ENCODE measurements at regions not wholly inside any gene's neighbourhood (a gene's known extent, or its start where the extent isn't known, plus 50 kb on each side); places are given as distances from the start of the nearest gene placed in this dataset.

DNA sequence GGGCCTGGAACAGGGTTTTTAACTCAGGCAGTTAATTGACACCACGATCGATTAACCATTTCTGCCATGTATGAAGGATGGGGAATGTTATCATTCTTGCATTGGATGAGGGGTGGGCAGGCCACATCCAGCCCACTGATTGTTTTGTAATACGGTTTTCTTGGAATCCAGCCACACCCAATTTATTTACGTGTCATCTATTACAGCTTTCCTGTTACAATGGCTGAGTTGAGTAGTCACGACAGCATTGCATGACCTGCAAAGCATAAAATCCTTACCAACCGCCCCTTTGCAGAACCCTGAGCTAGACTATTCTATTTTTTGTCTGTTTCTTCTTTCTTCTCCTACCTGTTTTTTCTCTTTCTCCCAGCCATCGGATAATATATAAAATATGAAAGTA lies 122.0 kb upstream of the STC2 start:
- Histone ChIP-seq H3K9me3 (ENCODE audit: insufficient read depth, low read length, severe bottlenecking) (no peaks in the 10 kb centered on the region), H3K36me3 (ENCODE audit: insufficient read depth, low read length) (no peaks in the 10 kb centered on the region), H3K4me3 (ENCODE audit: low read depth in 1 of 2, low read length in 2 of 2) (no peak overlapping the region), H3K9ac (ENCODE audit: low read depth, low read length) (no peak overlapping the region), H3K4me1 (ENCODE audit: insufficient read depth, low read length) (0 out of 2 replicates have a peak, but pooled peaks cover 3% of the 10 kb centered on the region), H3K79me2 (ENCODE audit: insufficient read depth, low read length) (no peaks in the 10 kb centered on the region), H3K4me2 (ENCODE audit: insufficient read depth, low read length) (no peak overlapping the region), H2AFZ (ENCODE audit: low read depth, low read length) (no peak overlapping the region), H3K27ac (ENCODE audit: low read length) (no peak overlapping the region), H4K20me1 (ENCODE audit: insufficient read depth, low read length) (no peaks in the 10 kb centered on the region), H3K27me3 (ENCODE audit: insufficient read depth, low read length, poor library complexity) (peaks cover 2% of the 10 kb centered on the region)
- no peak for ATAC-seq (ENCODE audit: insufficient read depth, low read depth)
- DNase-seq, result no peak
- TF ChIP-seq EZH2 (IDR thresholded peaks at IDR 0.05; ENCODE audit: borderline replicate concordance, low read depth, low read length, severe bottlenecking), result no peak
- TF ChIP-seq, protein P1, sequence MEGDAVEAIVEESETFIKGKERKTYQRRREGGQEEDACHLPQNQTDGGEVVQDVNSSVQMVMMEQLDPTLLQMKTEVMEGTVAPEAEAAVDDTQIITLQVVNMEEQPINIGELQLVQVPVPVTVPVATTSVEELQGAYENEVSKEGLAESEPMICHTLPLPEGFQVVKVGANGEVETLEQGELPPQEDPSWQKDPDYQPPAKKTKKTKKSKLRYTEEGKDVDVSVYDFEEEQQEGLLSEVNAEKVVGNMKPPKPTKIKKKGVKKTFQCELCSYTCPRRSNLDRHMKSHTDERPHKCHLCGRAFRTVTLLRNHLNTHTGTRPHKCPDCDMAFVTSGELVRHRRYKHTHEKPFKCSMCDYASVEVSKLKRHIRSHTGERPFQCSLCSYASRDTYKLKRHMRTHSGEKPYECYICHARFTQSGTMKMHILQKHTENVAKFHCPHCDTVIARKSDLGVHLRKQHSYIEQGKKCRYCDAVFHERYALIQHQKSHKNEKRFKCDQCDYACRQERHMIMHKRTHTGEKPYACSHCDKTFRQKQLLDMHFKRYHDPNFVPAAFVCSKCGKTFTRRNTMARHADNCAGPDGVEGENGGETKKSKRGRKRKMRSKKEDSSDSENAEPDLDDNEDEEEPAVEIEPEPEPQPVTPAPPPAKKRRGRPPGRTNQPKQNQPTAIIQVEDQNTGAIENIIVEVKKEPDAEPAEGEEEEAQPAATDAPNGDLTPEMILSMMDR (IDR thresholded peaks at IDR 0.05; ENCODE audit: borderline replicate concordance, extremely low read depth, low read length, poor library complexity, severe bottlenecking), result no peak

DNA sequence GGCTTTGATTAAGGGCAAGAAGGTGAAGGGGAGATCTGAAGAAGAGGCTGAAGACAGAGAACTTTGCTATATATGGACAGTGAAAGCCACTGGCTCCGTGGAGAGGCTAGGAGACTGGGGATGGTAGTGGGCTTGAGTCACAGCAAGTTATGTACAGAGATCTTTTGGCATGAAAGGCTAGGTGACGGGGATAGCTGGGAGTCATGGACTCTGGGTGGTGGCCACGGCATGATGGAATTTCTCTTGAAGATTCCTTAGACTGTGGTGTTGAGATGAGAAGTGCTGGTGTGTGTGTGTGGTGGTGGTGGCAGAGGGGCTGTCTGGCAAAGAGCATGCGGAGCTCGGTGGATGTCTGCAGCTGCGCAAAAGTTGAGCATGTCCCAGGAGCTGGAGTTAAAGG lies 120.6 kb upstream of the STC2 start:
- no peak overlapping the region for H3K9ac ChIP-seq (ENCODE audit: low read depth, low read length)
- no peaks in the 10 kb centered on the region for H3K36me3 ChIP-seq (ENCODE audit: insufficient read depth, low read length)
- ATAC-seq (ENCODE audit: insufficient read depth, low read depth) (no peak), DNase-seq (no peak)
- H3K79me2 ChIP-seq (ENCODE audit: insufficient read depth, low read length), result no peaks in the 10 kb centered on the region
- H3K9me3 ChIP-seq (ENCODE audit: insufficient read depth, low read length, severe bottlenecking), result no peaks in the 10 kb centered on the region
- peaks cover 5% of the 10 kb centered on the region for H3K27me3 ChIP-seq (ENCODE audit: insufficient read depth, low read length, poor library complexity)
- H2AFZ ChIP-seq (ENCODE audit: low read depth, low read length), result no peak overlapping the region
- no peaks in the 10 kb centered on the region for H4K20me1 ChIP-seq (ENCODE audit: insufficient read depth, low read length)
- no peak overlapping the region for H3K4me2 ChIP-seq (ENCODE audit: insufficient read depth, low read length)
- no peaks in the 10 kb centered on the region for H3K4me1 ChIP-seq (ENCODE audit: insufficient read depth, low read length)
- H3K4me3 ChIP-seq (ENCODE audit: low read depth in 1 of 2, low read length in 2 of 2), result no peak overlapping the region
- TF ChIP-seq, protein P1 (IDR thresholded peaks at IDR 0.05; ENCODE audit: borderline replicate concordance, extremely low read depth, low read length, poor library complexity, severe bottlenecking), result no peak
- no peak for TF ChIP-seq EZH2 (IDR thresholded peaks at IDR 0.05; ENCODE audit: borderline replicate concordance, low read depth, low read length, severe bottlenecking)
- H3K27ac ChIP-seq (ENCODE audit: low read length), result no peak overlapping the region

DNA sequence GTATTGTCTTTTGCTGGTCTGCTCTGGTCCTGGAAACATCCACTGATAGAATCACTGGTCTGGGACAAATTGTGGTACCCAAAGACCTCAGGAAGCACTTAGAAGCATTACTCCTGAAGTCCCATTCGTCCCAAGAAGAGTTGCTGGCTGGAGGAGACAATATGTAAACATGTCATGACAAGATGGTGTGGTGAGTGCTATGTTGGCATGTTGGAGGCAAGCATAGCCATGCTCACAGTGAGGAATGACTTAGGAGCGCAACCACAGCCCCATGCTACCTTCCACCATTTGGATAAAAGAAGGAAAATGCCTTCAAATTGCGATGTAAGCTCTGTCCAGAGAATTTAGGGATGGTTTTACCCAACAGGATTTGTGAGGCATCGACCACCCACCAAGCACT lies 115.8 kb upstream of the STC2 start:
- Histone ChIP-seq H3K4me1 (ENCODE audit: insufficient read depth, low read length) (no peaks in the 10 kb centered on the region), H3K36me3 (ENCODE audit: insufficient read depth, low read length) (no peaks in the 10 kb centered on the region), H3K27me3 (ENCODE audit: insufficient read depth, low read length, poor library complexity) (peaks cover 5% of the 10 kb centered on the region), H3K4me2 (ENCODE audit: insufficient read depth, low read length) (no peak overlapping the region), H3K9ac (ENCODE audit: low read depth, low read length) (no peak overlapping the region), H3K79me2 (ENCODE audit: insufficient read depth, low read length) (no peaks in the 10 kb centered on the region), H3K9me3 (ENCODE audit: insufficient read depth, low read length, severe bottlenecking) (no peaks in the 10 kb centered on the region), H3K4me3 (ENCODE audit: low read depth in 1 of 2, low read length in 2 of 2) (no peak overlapping the region), H2AFZ (ENCODE audit: low read depth, low read length) (no peak overlapping the region), H4K20me1 (ENCODE audit: insufficient read depth, low read length) (no peaks in the 10 kb centered on the region), H3K27ac (ENCODE audit: low read length) (no peak overlapping the region)
- ATAC-seq (ENCODE audit: insufficient read depth, low read depth) (no peak), DNase-seq (no peak)
- TF ChIP-seq EZH2 (IDR thresholded peaks at IDR 0.05; ENCODE audit: borderline replicate concordance, low read depth, low read length, severe bottlenecking), result no peak
- TF ChIP-seq, protein P1 (IDR thresholded peaks at IDR 0.05; ENCODE audit: borderline replicate concordance, extremely low read depth, low read length, poor library complexity, severe bottlenecking), result no peak
